LoVo (cell line): ENCODE measurements at regions not wholly inside any gene's neighbourhood (a gene's known extent, or its start where the extent isn't known, plus 50 kb on each side); places are given as distances from the start of the nearest gene placed in this dataset.
"Not testable (repeated sequence)": the region's sequence is repeated elsewhere in the genome, so short reads cannot be mapped to it uniquely, and the experiment has no call there.

Experiments used
- DNase-seq: peaks from one replicate; pipeline ENCODE4 v3.0.0-alpha.2; 2016; ENCODE audit warnings: low spot score

- DNase-seq = no peak
Observed at GRCh38 chr2:215794829-215795546, 218.4 kb downstream of the MREG start.

- peak; percentile 26 for DNase-seq
Observed at GRCh38 chr2:215793747-215794595, 219.4 kb downstream of the MREG start.

DNA sequence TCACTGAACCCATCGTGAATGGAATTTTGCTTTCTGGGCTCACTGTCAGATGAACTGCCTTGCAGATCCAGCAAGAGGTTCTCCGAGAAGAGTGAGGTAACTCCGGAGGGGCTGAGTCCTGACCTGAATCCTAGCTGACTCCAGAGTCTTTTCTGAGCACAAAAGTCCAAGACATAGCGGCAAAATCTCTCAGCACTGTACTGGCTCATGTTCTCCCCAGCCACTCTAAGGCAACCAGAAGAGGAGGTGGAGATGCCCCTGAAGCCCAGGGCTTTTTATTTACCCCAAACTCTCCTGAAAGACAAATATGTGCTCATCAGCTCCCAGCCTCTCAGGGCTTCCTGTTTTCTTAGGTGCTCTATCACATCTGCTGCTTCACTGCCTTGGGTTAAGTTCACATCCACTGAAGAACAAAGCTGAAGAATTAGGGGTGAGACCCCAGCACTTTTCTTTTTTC is 221.8 kb downstream of the MREG start:
- DNase-seq = no peak

GRCh38 chr2:215790523-215791421 is 222.6 kb downstream of the MREG start:
- DNase-seq = no peak

GRCh38 chr2:215787565-215788178 is 225.7 kb downstream of the MREG start:
- DNase-seq = no peak

DNA sequence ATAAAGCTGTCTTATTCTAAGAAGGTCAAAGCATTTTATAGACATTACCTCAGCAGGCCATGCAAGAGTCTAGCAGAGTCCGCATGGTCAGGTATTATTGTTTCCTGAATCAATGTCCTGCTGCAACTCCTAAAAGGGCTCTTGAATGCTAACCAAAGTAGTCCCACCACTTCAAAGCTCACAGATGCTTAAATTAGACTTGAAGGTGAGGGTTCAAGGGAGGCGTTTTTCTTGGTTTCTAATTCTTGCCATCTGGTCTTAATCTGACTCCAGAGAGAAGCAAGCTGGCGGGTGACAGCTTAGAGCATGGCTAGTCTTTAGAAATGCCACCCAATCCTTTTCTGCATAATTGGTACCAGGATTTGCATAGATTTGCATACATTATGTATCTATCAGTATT is 226.3 kb downstream of the MREG start:
- no peak for DNase-seq

DNA sequence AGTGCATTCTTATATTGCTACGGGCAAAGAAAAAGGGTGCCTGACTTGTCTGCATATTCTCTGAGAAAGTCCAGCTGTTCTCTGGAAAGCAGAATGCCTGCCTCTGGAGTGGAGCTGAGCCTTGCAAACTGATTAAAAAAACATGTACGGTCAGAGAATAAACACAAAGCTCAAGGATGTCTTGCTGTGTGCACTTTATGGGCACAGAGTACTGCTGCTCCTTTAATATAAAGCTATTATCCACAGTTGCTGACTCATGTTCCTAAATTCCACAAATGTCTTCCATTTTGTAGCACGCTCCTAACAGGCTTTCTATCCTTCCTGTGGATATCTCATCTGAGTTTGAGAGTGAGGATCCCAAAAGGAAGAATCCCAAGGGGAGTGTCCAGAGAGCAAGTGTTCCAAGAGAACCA is 229.0 kb downstream of the MREG start:
- DNase-seq = no peak

DNA sequence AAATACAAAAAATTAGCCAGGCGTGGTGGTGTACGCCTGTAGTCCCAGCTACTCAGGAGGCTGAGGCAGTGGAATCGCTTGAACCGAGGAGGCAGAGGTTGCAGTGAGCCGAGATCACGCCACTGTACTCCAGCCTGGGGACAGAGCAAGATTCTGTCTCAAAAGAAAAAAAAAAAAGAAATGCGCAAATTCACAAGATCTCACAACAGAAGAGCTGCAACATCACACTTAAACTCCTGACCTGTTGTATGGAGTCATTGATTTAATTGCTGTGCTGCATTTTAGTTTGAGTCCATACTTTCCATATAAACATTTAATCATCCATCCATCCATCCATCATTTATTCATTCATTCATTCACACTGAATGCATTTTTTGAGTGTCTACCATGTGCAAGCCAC is 229.7 kb downstream of the MREG start:
- not testable (repeated sequence) for DNase-seq

DNA sequence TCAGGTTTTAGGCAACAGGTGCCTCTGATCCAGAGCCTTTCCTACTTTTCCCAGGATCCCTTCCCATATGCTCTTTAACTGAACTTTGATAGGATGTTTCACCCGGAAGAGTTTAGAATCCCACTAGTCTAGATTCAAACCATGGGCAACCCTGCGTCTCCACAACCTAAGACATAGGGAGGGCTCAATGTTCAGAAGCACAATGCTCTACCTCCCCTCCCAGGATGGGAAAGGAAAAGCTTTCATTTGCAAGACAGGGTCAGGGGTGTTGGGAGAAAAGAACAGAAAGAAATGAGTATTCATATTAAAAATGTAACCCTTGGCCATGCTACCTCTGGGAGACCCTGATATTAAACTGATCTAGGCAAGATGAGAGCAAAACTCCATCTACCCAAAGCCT is 230.4 kb downstream of the MREG start:
- no peak for DNase-seq

GRCh38 chr2:215782295-215782694 is 231.1 kb downstream of the MREG start:
- DNase-seq = no peak

DNA sequence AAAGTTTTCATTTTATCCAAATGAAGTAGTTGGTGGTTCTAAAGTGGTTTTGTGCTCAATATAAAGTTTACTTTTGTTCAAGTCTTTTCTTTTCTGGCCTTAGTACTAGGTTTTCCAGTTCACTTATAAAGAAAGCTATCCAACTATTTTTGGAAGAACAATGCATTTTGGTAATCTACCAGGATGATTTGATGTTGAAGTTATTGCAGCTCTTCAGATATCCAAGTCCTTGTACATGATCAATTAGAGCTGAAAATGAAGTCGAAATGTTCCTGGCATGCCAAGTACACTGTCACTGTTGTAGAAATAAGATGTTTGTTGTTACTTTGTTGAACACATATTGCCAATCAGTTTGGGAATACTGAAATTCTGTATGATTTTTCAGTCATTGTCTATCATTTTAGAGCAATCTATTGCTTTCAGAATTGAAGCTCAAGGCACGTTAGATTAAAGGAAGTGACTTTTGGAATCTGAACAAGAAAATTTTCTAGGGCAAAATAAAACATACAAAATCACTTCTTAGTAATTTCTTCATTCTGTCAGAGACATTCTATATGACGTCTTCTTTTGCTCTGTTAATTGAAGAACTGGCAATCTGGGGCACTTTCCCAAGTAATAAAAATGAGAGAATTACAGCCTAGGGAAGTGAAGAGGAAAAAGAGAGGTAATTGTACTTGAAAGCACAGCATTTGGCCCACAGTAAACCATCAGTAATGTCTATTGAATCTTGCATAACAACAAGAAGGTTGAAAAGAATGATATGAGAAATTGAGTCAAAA is 232.3 kb downstream of the MREG start:
- DNase-seq = no peak

GRCh38 chr2:215780313-215780712 is 233.0 kb downstream of the MREG start:
- no peak for DNase-seq

DNA sequence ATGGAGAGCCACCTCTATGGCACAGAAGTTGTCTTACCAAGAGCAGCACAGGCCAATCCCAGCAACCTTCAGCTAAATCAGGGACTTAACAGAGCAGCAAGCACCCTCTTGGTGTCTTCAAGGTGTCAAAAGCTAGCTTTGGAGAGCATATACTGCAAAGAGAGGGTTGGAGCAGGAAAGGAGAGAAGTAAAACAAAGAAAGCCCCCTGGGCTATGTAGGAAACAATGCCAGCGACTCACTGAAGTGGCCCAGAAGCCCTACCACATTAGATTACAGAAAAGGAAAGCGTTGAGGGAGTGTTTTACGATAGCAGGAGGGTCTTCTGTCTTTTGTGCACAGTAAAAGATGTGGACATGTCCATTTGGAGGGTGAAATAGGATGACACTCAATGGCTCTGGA is 233.4 kb downstream of the MREG start:
- no peak for DNase-seq

DNA sequence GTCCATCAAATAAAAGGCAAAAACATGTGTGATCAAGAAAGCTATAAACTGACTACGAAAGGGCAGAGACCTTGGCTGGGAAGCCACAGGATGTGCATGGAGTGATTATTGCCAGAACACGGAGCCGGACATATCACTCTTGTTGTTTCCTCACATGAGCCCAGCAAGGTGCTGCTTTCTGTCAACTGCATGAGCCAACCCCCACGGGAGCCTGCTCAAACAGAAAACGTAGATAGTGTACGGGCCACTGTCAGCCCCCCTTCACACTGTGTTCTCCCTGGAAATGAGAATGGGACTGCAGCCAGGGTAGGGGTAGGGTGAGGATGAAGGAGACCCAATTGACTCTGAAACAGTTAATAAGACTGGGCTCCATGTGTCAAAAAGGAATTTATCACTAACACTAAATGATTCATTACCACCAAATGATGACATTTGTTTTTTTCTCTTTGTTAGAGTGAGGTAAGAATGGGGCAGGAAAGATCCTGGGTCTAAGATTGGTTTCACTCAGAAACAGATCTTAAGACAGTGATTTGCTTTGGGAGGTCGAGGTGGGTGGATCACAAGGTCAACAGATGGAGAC is 235.8 kb downstream of the MREG start:
- DNase-seq = no peak

DNA sequence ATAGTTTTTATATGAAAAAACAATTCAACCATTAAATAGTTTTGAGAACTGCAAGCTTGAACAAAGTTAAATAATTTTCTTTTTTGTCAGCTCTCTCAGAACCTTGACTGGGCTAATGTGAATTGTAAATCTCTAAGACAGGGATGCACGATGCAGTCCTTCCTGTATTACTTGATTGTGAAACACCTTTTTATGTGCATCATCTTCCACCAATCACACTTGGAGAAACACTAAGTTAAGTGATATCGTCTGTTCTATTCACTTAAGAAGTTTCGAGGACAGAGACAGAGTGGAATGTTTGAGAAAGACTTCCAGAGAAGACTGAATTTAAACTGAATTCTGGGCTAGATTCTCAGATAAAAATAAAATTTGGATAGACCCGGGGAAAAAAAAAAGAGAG is 238.2 kb downstream of the MREG start:
- no peak for DNase-seq

DNA sequence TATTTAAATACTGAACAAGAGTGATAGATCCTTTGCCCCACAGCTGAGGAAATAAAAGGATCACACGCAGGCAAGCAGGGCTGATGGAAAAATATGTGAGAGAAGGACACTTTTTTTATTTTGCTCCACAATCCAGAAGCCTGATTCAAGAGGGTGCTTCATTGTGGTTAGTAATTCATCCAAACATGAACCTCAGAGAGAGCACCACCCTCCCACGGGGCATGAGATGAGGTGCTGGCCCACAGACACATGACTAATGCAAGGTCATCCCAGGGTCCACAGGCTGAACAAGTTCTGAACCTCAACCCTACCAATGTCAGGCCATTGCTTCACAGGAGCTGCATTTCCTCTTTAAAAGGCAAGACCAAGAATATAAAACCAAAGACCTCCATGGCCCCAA is 239.6 kb downstream of the MREG start:
- DNase-seq = no peak

DNA sequence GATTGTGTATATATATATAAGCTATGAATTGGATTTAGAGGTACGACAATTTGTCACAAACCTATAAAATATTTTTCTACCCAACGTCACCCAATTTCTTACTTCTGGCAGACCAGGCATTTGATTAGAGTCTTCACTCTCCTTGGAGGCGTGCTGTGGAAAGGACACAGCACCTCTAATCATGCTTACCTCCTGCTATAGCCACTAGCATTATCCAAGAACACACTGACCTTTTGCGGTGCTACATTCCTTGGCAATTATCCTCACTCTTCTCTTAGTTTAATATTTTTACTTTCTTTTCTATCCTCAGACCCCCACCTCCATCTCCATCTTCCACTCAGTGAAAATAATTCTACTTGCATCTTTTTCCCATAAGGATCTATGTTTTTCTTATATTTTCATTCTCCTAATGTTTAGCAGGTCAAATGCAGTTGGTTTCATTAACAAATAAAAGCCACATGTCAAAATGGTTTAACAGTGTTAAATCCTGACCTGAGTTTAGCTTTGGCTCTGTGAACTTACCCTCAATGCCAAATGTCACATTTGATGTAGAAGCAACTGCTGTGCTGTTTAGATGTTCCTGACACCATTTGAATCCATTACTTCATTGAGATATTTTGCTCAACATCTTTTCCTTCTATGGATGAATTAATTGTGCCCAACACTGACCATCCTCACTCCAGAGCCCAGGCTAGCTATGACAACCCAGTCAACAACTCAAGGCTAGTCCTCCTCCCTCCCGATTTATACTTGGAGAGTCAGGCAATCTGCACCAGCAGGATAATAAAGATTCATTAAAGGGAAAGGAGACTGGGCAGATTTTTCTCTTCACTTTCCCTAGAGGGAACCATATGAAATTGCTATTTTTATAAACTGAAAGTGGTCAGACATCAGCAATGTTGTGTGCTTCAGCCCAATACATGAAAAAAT is 240.5 kb downstream of the MREG start:
- DNase-seq = no peak

DNA sequence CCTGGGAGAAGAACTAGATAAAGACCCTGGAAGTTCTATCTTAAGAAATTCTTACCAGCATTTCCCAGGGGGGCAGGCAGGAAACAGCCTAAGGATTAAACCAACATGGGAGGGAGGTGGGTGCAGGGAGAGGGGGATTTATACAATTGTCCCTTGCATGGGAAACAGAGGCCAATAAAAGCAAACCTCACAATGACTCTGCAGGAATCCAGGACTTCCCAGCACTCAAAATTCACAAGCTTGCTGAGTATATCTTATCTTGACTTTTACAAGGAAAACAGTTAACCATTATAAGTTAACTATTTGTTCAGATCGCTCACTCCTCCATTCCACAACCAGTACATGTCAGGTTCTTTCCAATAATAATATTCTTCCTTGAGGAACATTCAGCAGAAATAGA is 241.3 kb downstream of the MREG start:
- DNase-seq = peak; percentile 10

- no peak for DNase-seq
Observed at GRCh38 chr2:215771241-215771640, 242.1 kb downstream of the MREG start.

DNA sequence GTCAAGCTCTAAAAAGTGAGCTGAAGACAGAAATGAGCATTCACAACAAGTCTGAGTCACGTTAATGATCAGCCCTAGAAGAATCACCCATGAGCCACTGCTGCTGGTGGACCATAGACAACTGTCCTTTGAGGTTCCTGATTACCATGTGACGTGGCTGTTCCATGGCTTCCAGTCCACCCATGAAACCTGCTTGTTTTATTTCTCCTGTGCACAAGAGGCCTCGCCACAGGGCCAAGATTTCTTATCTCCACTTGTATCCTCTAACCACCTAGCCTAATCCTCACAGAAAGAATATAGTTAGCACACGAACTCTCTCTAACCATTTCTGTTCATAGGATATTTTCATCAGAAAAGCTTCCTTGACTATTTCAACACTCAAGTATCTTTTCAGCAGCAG is 242.7 kb downstream of the MREG start:
- DNase-seq = no peak
